ENCODE measurements at regions not wholly inside any gene's neighbourhood (a gene's known extent, or its start where the extent isn't known, plus 50 kb on each side); places are given as distances from the start of the nearest gene placed in this dataset.

DNA sequence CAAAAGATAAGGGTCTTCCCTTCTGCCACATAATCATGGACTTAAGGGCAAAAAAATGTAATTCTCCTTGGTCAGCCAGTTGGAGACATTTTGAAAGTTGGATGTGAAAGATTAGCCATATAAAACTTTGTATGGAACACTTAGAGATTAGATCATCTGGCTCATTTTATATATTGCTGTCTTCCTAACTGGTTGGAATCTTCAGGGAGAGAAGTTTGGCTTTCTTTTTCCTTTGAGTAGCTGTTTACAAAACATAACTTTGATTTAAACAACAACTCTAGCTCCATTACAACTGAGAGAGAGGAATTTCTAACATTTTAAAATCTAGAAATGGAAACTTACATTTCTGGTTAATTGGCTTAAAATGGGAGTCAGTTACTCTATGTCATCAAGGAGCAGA, 132.7 kb downstream of the RDH14 start:
- POLR2A ChIA-PET = no interaction called here
- Histone ChIP-seq H3K36me3 (ENCODE audit: control insufficient read depth in 2 of 2, insufficient read depth in 1 of 2, low read length in 2 of 2) (no peaks in the 10 kb centered on the region), H3K27ac (ENCODE audit: extremely low read depth, low read depth, low read length) (no peak overlapping the region), H3K9me3 (ENCODE audit: control insufficient read depth, insufficient read depth, low read depth, low read length) (no peaks in the 10 kb centered on the region), H3K4me1 (ENCODE audit: control insufficient read depth, insufficient read depth, low read length) (no peaks in the 10 kb centered on the region), H3K4me3 (ENCODE audit: low read depth, low read length) (no peak overlapping the region)
- TF ChIP-seq KLF10 (tag by site-specific recombination; IDR thresholded peaks at IDR 0.05) (no peak), KLF16 (tag by site-specific recombination; IDR thresholded peaks at IDR 0.05) (no peak), ZNF544 (tag by site-specific recombination; IDR thresholded peaks at IDR 0.05) (no peak), ZNF521 (tag by site-specific recombination; IDR thresholded peaks at IDR 0.05) (no peak), ZNF677 (tag by site-specific recombination; IDR thresholded peaks at IDR 0.05) (no peak), ZBTB20 (tag by site-specific recombination; IDR thresholded peaks at IDR 0.05) (no peak), ZNF610 (tag by site-specific recombination; IDR thresholded peaks at IDR 0.05; ENCODE audit: borderline replicate concordance) (no peak), ZNF341 (tag by site-specific recombination; IDR thresholded peaks at IDR 0.05; ENCODE audit: low read depth) (no peak), ZNF549 (tag by site-specific recombination; IDR thresholded peaks at IDR 0.05) (no peak), ZNF670 (tag by site-specific recombination; IDR thresholded peaks at IDR 0.05; ENCODE audit: low read depth) (no peak), HIC1 (tag by site-specific recombination; IDR thresholded peaks at IDR 0.05) (no peak)
- CTCF ChIA-PET = interaction anchor here (0.6 kb wide), 1 partner anchor 13 kb away, joined by 3 read pairs; no protein-coding TSS in a partner anchor

DNA sequence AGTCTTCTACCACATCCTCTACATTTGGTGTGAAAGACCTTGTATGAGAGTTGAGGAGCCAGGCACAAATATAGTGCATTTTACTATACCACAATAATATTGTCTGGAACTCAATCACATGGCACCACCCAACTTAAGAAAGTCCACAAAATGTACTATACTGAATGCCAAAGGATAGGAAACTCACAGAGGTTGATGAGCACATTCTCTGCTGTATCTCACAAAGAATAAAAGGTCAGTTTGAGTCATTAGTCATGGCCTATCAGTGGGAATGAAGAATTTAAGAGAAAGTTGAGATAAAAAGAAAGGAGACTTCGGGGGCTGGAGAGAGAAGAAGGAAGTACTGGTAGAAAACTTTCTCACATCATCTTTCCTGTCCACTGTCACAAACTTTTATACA, 134.3 kb downstream of the RDH14 start:
- CTCF ChIA-PET = interaction anchor here (0.6 to 2.6 kb wide), 4 partner anchors 10 to 1584 kb away, joined by 3 to 7 read pairs (median 3); no protein-coding TSS in a partner anchor

More for the DNA sequence above, 134.3 kb downstream of the RDH14 start:
- Histone ChIP-seq H3K27ac (ENCODE audit: extremely low read depth, low read depth, low read length) (no peak overlapping the region), H3K4me3 (ENCODE audit: low read depth, low read length) (no peak overlapping the region), H3K36me3 (ENCODE audit: control insufficient read depth in 2 of 2, insufficient read depth in 1 of 2, low read length in 2 of 2) (no peaks in the 10 kb centered on the region), H3K9me3 (ENCODE audit: control insufficient read depth, insufficient read depth, low read depth, low read length) (no peaks in the 10 kb centered on the region), H3K4me1 (ENCODE audit: control insufficient read depth, insufficient read depth, low read length) (no peaks in the 10 kb centered on the region)
- POLR2A ChIA-PET = no interaction called here
- no peak for TF ChIP-seq ZNF555 (tag by site-specific recombination; conservative IDR thresholded peaks at IDR 0.05)
- TF ChIP-seq ZSCAN23 (tag by site-specific recombination; IDR thresholded peaks at IDR 0.05) = no peak
- TF ChIP-seq ZNF362 (tag by site-specific recombination; IDR thresholded peaks at IDR 0.05) = no peak
- no peak for TF ChIP-seq ZNF768 (tag by site-specific recombination; IDR thresholded peaks at IDR 0.05)
- no peak for TF ChIP-seq ZNF776 (tag by site-specific recombination; IDR thresholded peaks at IDR 0.05; ENCODE audit: borderline replicate concordance)
- no peak for TF ChIP-seq ZBTB44 (tag by site-specific recombination; IDR thresholded peaks at IDR 0.05)
- no peak for TF ChIP-seq ZFP69B (tag by site-specific recombination; IDR thresholded peaks at IDR 0.05)

All from HEK293 (cell line).